Neural crest cell (in vitro differentiated cells): ENCODE measurements at regions not wholly inside any gene's neighbourhood (a gene's known extent, or its start where the extent isn't known, plus 50 kb on each side); places are given as distances from the start of the nearest gene placed in this dataset.
A peak's percentile ranks its signal among the peaks of the same experiment; 100 is the strongest.

Source experiments
- DNase-seq: peaks from one replicate; pipeline ENCODE4 v3.0.0; 2021; ENCODE audit warnings: low read depth, mixed read lengths, low spot score
- H3K27ac Mint-ChIP-seq: one replicate; pipeline ENCODE4 v1.8.0; 2021; ENCODE audit warnings: mild to moderate bottlenecking, mixed read lengths; ENCODE audit not compliant: unreplicated experiment
- H3K27me3 Mint-ChIP-seq: 2 replicates; pipeline ENCODE4 v1.8.0; 2021; ENCODE audit warnings: low read depth, mild to moderate bottlenecking, mixed read lengths
- H3K36me3 Mint-ChIP-seq: 2 replicates; pipeline ENCODE4 v1.8.0; 2021; ENCODE audit warnings: low read depth, mild to moderate bottlenecking, mixed read lengths
- H3K4me1 Mint-ChIP-seq: 2 replicates; pipeline ENCODE4 v1.8.0; 2021; ENCODE audit warnings: mixed read lengths
- H3K4me3 Mint-ChIP-seq: one replicate; pipeline ENCODE4 v1.8.0; 2021; ENCODE audit warnings: mild to moderate bottlenecking, mixed read lengths
- H3K9me3 Mint-ChIP-seq: 2 replicates; pipeline ENCODE4 v1.8.0; 2021; ENCODE audit warnings: mixed read lengths
- TF ChIP-seq, protein P1 (sequence below): fragments of 200-600 bp; sonication (generic); conservative IDR thresholded peaks from 2 replicates; pipeline ENCODE4 v1.5.0; 2021; ENCODE audit warnings: antibody characterized with exemption, mild to moderate bottlenecking

DNA sequence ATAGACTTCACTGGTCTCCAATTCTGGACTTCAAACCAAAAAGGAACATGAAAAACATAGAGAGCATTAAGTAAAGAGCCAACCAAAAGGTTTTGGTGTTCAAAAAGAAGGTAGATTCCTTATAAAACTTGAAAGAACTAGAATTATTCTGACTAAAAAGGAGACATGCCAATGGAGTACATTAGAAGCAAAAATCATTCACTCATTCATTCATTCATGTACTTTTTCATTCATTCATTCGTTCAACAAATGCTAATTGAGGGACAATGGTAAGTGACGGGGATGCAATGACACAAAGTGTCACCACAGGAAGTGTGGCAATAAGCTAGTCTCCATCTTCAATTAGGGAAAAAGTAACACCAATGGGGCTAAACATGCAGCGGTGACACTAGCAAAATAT is 181.0 kb upstream of the ATP11B start:
- Mint-ChIP-seq H3K4me3 (no peak overlapping the region), H3K36me3 (no peaks in the 10 kb centered on the region), H3K9me3 (no peaks in the 10 kb centered on the region), H3K4me1 (peaks cover 45% of the 10 kb centered on the region), H3K27me3 (no peaks in the 10 kb centered on the region), H3K27ac (no peak overlapping the region)
- DNase-seq = no peak
- TF ChIP-seq, protein P1, sequence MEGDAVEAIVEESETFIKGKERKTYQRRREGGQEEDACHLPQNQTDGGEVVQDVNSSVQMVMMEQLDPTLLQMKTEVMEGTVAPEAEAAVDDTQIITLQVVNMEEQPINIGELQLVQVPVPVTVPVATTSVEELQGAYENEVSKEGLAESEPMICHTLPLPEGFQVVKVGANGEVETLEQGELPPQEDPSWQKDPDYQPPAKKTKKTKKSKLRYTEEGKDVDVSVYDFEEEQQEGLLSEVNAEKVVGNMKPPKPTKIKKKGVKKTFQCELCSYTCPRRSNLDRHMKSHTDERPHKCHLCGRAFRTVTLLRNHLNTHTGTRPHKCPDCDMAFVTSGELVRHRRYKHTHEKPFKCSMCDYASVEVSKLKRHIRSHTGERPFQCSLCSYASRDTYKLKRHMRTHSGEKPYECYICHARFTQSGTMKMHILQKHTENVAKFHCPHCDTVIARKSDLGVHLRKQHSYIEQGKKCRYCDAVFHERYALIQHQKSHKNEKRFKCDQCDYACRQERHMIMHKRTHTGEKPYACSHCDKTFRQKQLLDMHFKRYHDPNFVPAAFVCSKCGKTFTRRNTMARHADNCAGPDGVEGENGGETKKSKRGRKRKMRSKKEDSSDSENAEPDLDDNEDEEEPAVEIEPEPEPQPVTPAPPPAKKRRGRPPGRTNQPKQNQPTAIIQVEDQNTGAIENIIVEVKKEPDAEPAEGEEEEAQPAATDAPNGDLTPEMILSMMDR = no peak

DNA sequence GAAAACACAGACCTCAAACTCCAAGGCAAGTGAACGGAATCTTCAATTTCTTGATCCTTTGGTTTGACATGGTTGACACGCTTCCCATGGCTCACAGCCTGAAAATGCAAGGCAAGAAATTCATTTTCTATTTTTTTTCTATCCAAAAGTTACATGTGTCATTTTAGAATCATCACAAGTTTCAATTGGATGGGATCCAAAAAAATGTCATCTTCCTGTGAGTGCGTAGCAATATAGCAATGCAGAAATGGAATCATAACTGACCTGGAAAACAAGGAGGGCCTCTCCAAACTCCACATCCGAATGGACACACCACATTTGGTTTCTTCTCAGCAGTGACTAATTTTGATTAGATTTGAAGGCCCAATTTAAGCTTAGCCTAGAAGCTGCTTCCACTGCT is 175.8 kb upstream of the ATP11B start:
- TF ChIP-seq, protein P1 = no peak
- H3K27me3 Mint-ChIP-seq = no peaks in the 10 kb centered on the region
- H3K36me3 Mint-ChIP-seq = no peaks in the 10 kb centered on the region
- no peak overlapping the region for H3K4me3 Mint-ChIP-seq
- no peaks in the 10 kb centered on the region for H3K9me3 Mint-ChIP-seq
- no peak for DNase-seq
- peaks cover 37% of the 10 kb centered on the region for H3K4me1 Mint-ChIP-seq
- no peak overlapping the region for H3K27ac Mint-ChIP-seq

DNA sequence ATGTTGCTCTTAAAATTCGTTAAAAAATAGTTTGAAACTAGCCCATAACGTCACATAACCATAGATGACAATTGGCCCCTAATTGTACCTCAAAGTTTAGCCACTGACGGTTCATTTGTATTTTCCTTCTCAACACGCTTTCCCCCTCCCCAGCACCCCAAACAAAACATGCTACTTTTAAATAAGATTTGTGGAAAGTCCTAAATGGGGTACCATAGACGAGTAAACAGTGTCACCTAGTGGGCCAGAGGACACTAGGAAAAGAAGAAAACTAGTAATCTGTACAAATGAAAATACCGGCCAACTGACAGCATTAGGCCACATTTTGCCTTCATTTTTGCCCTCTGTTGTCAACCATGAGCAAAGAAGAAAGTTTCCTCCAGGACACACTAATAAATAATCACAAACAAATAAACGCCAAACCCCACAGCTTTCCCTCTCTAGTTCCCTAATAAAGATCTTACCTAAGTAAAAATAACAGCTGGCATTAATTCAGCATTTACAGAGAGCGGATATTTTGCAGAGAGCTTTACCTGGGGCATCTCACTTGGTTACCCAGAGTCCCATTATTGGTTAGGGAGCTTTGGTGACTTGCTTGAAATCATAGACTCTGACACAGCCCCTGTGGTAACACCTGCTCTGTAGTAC is 175.1 kb upstream of the ATP11B start:
- Mint-ChIP-seq H3K9me3 (no peaks in the 10 kb centered on the region), H3K36me3 (no peaks in the 10 kb centered on the region), H3K27me3 (no peaks in the 10 kb centered on the region), H3K4me3 (peak overlapping the region; percentile 44), H3K27ac (no peak overlapping the region), H3K4me1 (peaks cover 37% of the 10 kb centered on the region)
- DNase-seq = peak; percentile 19
- TF ChIP-seq, protein P1 = peak; percentile 85

DNA sequence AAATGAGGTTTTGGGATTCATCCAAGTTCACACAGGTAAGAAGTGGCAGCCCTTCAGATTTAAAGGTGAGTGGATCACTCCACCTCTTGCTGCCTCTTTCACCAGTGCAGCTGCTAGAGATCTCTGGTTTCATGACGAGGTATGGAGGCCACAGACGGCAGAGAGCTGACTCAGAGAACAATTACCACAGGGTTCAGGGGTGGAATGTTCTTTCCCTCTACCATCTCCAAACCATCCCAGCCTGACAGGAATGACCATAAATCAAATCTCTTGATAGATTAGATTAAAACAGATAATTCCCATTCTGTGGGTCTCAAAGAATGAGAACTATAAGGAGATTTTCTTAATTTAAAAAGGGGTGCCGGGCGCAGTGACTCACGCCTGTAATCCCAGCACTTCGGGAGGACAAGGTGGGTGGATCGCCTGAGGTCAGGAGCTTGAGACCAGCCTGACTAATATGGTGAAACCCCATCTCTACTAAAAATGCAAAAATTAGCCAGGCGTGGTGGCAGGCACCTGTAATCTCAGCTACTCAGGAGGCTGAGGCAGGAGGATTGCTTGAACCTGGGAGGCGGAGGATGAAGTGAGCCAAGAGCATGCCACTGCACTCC is 174.2 kb upstream of the ATP11B start:
- TF ChIP-seq, protein P1 = no peak
- no peak for DNase-seq
- H3K27me3 Mint-ChIP-seq = no peaks in the 10 kb centered on the region
- no peak overlapping the region for H3K4me3 Mint-ChIP-seq
- H3K27ac Mint-ChIP-seq = no peak overlapping the region
- H3K4me1 Mint-ChIP-seq = peaks cover 37% of the 10 kb centered on the region
- no peaks in the 10 kb centered on the region for H3K36me3 Mint-ChIP-seq
- H3K9me3 Mint-ChIP-seq = no peaks in the 10 kb centered on the region

DNA sequence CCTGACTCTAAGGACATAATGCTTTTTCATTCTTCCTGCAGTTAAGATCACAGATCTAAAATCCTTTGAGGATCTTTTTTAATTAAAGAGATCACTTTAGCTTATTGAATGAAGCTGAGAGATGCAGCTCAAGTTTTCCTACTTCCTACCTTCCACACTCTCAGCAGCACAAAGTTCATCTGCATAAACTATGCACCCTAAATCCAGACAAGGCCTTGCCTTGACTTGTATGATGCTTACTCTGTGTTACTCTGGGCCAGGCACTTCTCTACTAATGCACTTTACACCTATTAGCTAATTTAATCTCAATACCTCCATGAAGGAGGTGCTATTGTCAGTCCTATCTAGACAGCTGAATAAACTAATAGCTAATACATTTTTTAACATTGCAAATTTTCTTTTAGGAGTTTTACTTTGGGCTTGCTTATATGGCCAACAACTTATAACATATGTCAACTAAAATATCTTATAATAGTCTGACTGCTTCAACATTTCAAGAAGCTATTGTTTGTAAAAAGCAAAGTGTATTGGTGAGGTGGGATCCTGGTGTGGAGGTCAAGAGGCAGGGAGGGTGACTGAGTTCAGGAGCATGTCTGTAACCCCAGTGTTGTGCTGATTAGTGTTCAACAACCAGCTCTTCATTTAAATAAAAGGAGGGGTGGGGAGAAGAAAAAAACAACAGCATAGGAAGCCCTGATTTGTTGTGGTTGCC is 172.4 kb upstream of the ATP11B start:
- TF ChIP-seq, protein P1 = no peak
- H3K9me3 Mint-ChIP-seq = peaks cover 11% of the 10 kb centered on the region
- DNase-seq = no peak
- no peak overlapping the region for H3K4me3 Mint-ChIP-seq
- H3K4me1 Mint-ChIP-seq = peaks cover 32% of the 10 kb centered on the region
- peaks cover 5% of the 10 kb centered on the region for H3K36me3 Mint-ChIP-seq
- peak overlapping the region; percentile 11 for H3K27ac Mint-ChIP-seq
- no peaks in the 10 kb centered on the region for H3K27me3 Mint-ChIP-seq
